Calu3 (cell line): ENCODE measurements at regions not wholly inside any gene's neighbourhood (a gene's known extent, or its start where the extent isn't known, plus 50 kb on each side); places are given as distances from the start of the nearest gene placed in this dataset.

Source experiments
- BruUV-seq: library from RNA; stranded (reverse); fragments of 400-500 nt; replicated peaks from 2 replicates; lab custom pipeline; 2021; lab: Mats Ljungman, UMichigan
- CTCF ChIA-PET: fragments of 300-600 bp; sonication (Branson Sonifier 250); formaldehyde crosslinking; loops from one replicate; lab custom pipeline; 2022; ENCODE audit warnings: antibody characterized with exemption; lab: Charles Lee
- DNase-seq: peaks from one replicate; pipeline ENCODE4 v3.0.0; 2022
- H3K27ac Mint-ChIP-seq: one replicate; pipeline ENCODE4 v1.8.0; 2022; ENCODE audit warnings: mixed read lengths; ENCODE audit not compliant: unreplicated experiment
- H3K27me3 Mint-ChIP-seq: one replicate; pipeline ENCODE4 v1.8.0; 2022; ENCODE audit warnings: mixed read lengths; ENCODE audit not compliant: unreplicated experiment
- H3K36me3 Mint-ChIP-seq: one replicate; pipeline ENCODE4 v1.8.0; 2022; ENCODE audit warnings: mild to moderate bottlenecking, moderate library complexity, mixed read lengths; ENCODE audit not compliant: insufficient read depth, unreplicated experiment
- H3K4me1 Mint-ChIP-seq: one replicate; pipeline ENCODE4 v1.8.0; 2022; ENCODE audit warnings: mild to moderate bottlenecking, low read depth, mixed read lengths; ENCODE audit not compliant: unreplicated experiment
- H3K4me3 Mint-ChIP-seq: one replicate; pipeline ENCODE4 v1.8.0; 2022; ENCODE audit warnings: mild to moderate bottlenecking, low read depth, moderate library complexity, mixed read lengths; ENCODE audit not compliant: unreplicated experiment
- H3K9me3 Mint-ChIP-seq: one replicate; pipeline ENCODE4 v1.8.0; 2022; ENCODE audit warnings: low read depth, mixed read lengths; ENCODE audit not compliant: unreplicated experiment
- CTCF ChIP-seq: fragments of 200-600 bp; IDR thresholded peaks from one replicate; pipeline ENCODE4 v1.8.0; 2022; ENCODE audit warnings: antibody characterized with exemption; ENCODE audit not compliant: unreplicated experiment
- intact Hi-C: fragments of 100-400 bp; cut with micrococcal nuclease; formaldehyde crosslinking; loops from one replicate; pipeline ENCODE4 v1.10.0; 2022; ENCODE audit not compliant: unreplicated experiment

- H3K9me3 Mint-ChIP-seq = no peaks in the 10 kb centered on the region
Measured at GRCh38 chr13:73835138-73835721, 299.0 kb downstream of the KLF12 start.

GRCh38 chr13:73833325-73834070 lies 300.7 kb downstream of the KLF12 start:
- DNase-seq = no peak
- Mint-ChIP-seq H3K9me3 (no peaks in the 10 kb centered on the region), H3K36me3 (no peaks in the 10 kb centered on the region), H3K4me3 (no peak overlapping the region), H3K27me3 (no peaks in the 10 kb centered on the region), H3K4me1 (no peaks in the 10 kb centered on the region), H3K27ac (no peak overlapping the region)
- TF ChIP-seq CTCF = no peak
- intact Hi-C loops = loop anchor here (10.0 kb wide), 1 partner anchor 301 kb away; the partner anchor contains the start of gene KLF12
- CTCF ChIA-PET = no interaction called here
- no TSS peak for BruUV-seq

More at GRCh38 chr13:73835138-73835721, 299.0 kb downstream of the KLF12 start:
- intact Hi-C loops = loop anchor here (1.0 to 10.0 kb wide), 2 partner anchors 300 to 452 kb away; partner anchors contain the start of gene KLF12
- no peak for TF ChIP-seq CTCF
- H3K4me1 Mint-ChIP-seq = no peaks in the 10 kb centered on the region
- H3K36me3 Mint-ChIP-seq = no peaks in the 10 kb centered on the region
- no peak overlapping the region for H3K4me3 Mint-ChIP-seq
- no peak for DNase-seq
- no TSS peak for BruUV-seq
- no peak overlapping the region for H3K27ac Mint-ChIP-seq
- no peaks in the 10 kb centered on the region for H3K27me3 Mint-ChIP-seq
- CTCF ChIA-PET = interaction anchor here (1.0 kb wide), 1 partner anchor 452 kb away, joined by 4 read pairs; no protein-coding TSS in a partner anchor

- Mint-ChIP-seq H3K36me3 (no peaks in the 10 kb centered on the region), H3K27ac (no peak overlapping the region), H3K9me3 (no peaks in the 10 kb centered on the region), H3K27me3 (no peaks in the 10 kb centered on the region), H3K4me1 (no peaks in the 10 kb centered on the region), H3K4me3 (no peak overlapping the region)
- TF ChIP-seq CTCF = no peak
- no peak for DNase-seq
- CTCF ChIA-PET = no interaction called here
- no TSS peak for BruUV-seq
- intact Hi-C loops = loop anchor here (10.0 kb wide), 1 partner anchor 302 kb away; the partner anchor contains the start of gene KLF12
Measured at GRCh38 chr13:73832825-73833224, 301.4 kb downstream of the KLF12 start.

- TF ChIP-seq CTCF = no peak
- DNase-seq = no peak
- H3K27ac Mint-ChIP-seq = peak overlapping the region; percentile 22
- BruUV-seq = no TSS peak
- no peaks in the 10 kb centered on the region for H3K4me1 Mint-ChIP-seq
- H3K27me3 Mint-ChIP-seq = no peaks in the 10 kb centered on the region
- H3K9me3 Mint-ChIP-seq = no peaks in the 10 kb centered on the region
- no peak overlapping the region for H3K4me3 Mint-ChIP-seq
- CTCF ChIA-PET = no interaction called here
- intact Hi-C loops = loop anchor here (10.0 kb wide), 1 partner anchor 303 kb away; the partner anchor contains the start of gene KLF12
- H3K36me3 Mint-ChIP-seq = no peaks in the 10 kb centered on the region
Measured at GRCh38 chr13:73832128-73832588, 302.0 kb downstream of the KLF12 start.
